H9 (cell line): ENCODE measurements at regions not wholly inside any gene's neighbourhood (a gene's known extent, or its start where the extent isn't known, plus 50 kb on each side); places are given as distances from the start of the nearest gene placed in this dataset.

Source experiments
- DNase-seq: peaks from one replicate; pipeline ENCODE4 v3.0.0-alpha.2; 2017
- H2AFZ ChIP-seq: one replicate; pipeline ENCODE4 v1.6.1; 2013; ENCODE audit warnings: mild to moderate bottlenecking, low read length, control low read depth, moderate library complexity
- H2AK5ac ChIP-seq: 2 replicates; pipeline ENCODE4 v1.6.1; 2013; ENCODE audit warnings: low read length, control low read depth, mixed read lengths; ENCODE audit not compliant: insufficient read length
- H2BK120ac ChIP-seq: one replicate; pipeline ENCODE4 v1.6.1; 2013; ENCODE audit warnings: low read depth, mild to moderate bottlenecking, low read length, control low read depth, inconsistent platforms; ENCODE audit not compliant: poor library complexity, severe bottlenecking
- H2BK12ac ChIP-seq: 2 replicates; pipeline ENCODE4 v1.6.1; 2013; ENCODE audit warnings: low read length, control low read depth, mixed read lengths, low read depth; ENCODE audit not compliant: insufficient read length
- H2BK15ac ChIP-seq: 2 replicates; pipeline ENCODE4 v1.6.1; 2013; ENCODE audit warnings: low read depth, low read length, control low read depth
- H2BK20ac ChIP-seq: one replicate; pipeline ENCODE4 v1.6.1; 2013; ENCODE audit warnings: low read depth, mild to moderate bottlenecking, low read length, control low read depth, inconsistent platforms; ENCODE audit not compliant: poor library complexity, severe bottlenecking
- H2BK5ac ChIP-seq: 2 replicates; pipeline ENCODE4 v1.6.1; 2013; ENCODE audit warnings: low read length, control low read depth, mixed read lengths; ENCODE audit not compliant: insufficient read length
- H3K14ac ChIP-seq: 2 replicates; pipeline ENCODE4 v1.6.1; 2013; ENCODE audit warnings: low read length, control low read depth; ENCODE audit not compliant: insufficient read depth
- H3K18ac ChIP-seq: 2 replicates; pipeline ENCODE4 v1.6.1; 2013; ENCODE audit warnings: low read depth, mild to moderate bottlenecking, mixed read lengths, low read length, control low read depth; ENCODE audit not compliant: insufficient read length
- H3K23ac ChIP-seq: 2 replicates; pipeline ENCODE4 v1.6.1; 2013; ENCODE audit warnings: low read length, control low read depth, mixed read lengths, low read depth; ENCODE audit not compliant: insufficient read length
- H3K23me2 ChIP-seq: 2 replicates; pipeline ENCODE4 v1.6.1; 2013; ENCODE audit warnings: low read depth, mild to moderate bottlenecking, mixed read lengths, low read length, control low read depth; ENCODE audit not compliant: insufficient read length, poor library complexity, severe bottlenecking
- H3K27ac ChIP-seq: 2 replicates; pipeline ENCODE4 v1.5.1; 2013; ENCODE audit warnings: low read length, control low read depth, mixed read lengths, low read depth; ENCODE audit not compliant: insufficient read length
- H3K27me3 ChIP-seq: 2 replicates; pipeline ENCODE4 v1.6.1; 2013; ENCODE audit warnings: low read length, control low read depth, inconsistent platforms; ENCODE audit not compliant: insufficient read depth
- H3K4ac ChIP-seq: 2 replicates; pipeline ENCODE4 v1.6.1; 2013; ENCODE audit warnings: low read depth, mild to moderate bottlenecking, control low read depth, inconsistent platforms, low read length, moderate library complexity
- H3K4me1 ChIP-seq: 2 replicates; pipeline ENCODE4 v1.6.1; 2013; ENCODE audit warnings: low read length, control low read depth, inconsistent platforms; ENCODE audit not compliant: insufficient read depth
- H3K4me2 ChIP-seq: 2 replicates; pipeline ENCODE4 v1.6.1; 2013; ENCODE audit warnings: low read length, control low read depth, mixed read lengths; ENCODE audit not compliant: insufficient read length, insufficient read depth
- H3K56ac ChIP-seq: 2 replicates; pipeline ENCODE4 v1.6.1; 2013; ENCODE audit warnings: low read depth, mild to moderate bottlenecking, mixed read lengths, low read length, control low read depth; ENCODE audit not compliant: insufficient read length
- H3K79me1 ChIP-seq: 2 replicates; pipeline ENCODE4 v1.6.1; 2013; ENCODE audit warnings: low read depth, mild to moderate bottlenecking, moderate library complexity, low read length, control low read depth, inconsistent platforms; ENCODE audit not compliant: insufficient read depth, poor library complexity, severe bottlenecking
- H3K79me2 ChIP-seq: 2 replicates; pipeline ENCODE4 v1.6.1; 2013; ENCODE audit warnings: low read length, control low read depth, inconsistent platforms; ENCODE audit not compliant: insufficient read depth
- H3K9ac ChIP-seq: 2 replicates; pipeline ENCODE4 v1.6.1; 2013; ENCODE audit warnings: low read length, control low read depth, mixed read lengths; ENCODE audit not compliant: insufficient read length; ENCODE audit errors: extremely low read depth
- H3K9me3 ChIP-seq: one replicate; pipeline ENCODE4 v1.6.1; 2013; ENCODE audit warnings: low read depth, low read length, inconsistent platforms; ENCODE audit not compliant: control insufficient read depth
- H3T11ph ChIP-seq: one replicate; pipeline ENCODE4 v1.6.1; 2013; ENCODE audit warnings: mild to moderate bottlenecking, low read length, control low read depth, inconsistent platforms
- H4K20me1 ChIP-seq: one replicate; pipeline ENCODE4 v1.6.1; 2013; ENCODE audit not compliant: control insufficient read depth, insufficient read length, insufficient read depth
- H4K5ac ChIP-seq: 2 replicates; pipeline ENCODE4 v1.6.1; 2013; ENCODE audit warnings: low read depth, mild to moderate bottlenecking, mixed read lengths, low read length, control low read depth; ENCODE audit not compliant: insufficient read length
- H4K8ac ChIP-seq: replicated peaks from 2 replicates; pipeline ENCODE4 v1.6.1; 2013; ENCODE audit warnings: low read length, control low read depth, mixed read lengths, low read depth; ENCODE audit not compliant: insufficient read length
- H4K91ac ChIP-seq: 2 replicates; pipeline ENCODE4 v1.6.1; 2013; ENCODE audit warnings: low read depth, mild to moderate bottlenecking, moderate library complexity, mixed read lengths, low read length, control low read depth; ENCODE audit not compliant: insufficient read length
- H3K27ac Mint-ChIP-seq, 3 experiments: 2 replicates in 2 of 3; 3 replicates in 1 of 3; pipeline ENCODE4 v1.8.0; 2020 to 2021; ENCODE audit warnings: mixed read lengths in 3 of 3, mild to moderate bottlenecking in 1 of 3, moderate library complexity in 1 of 3
- H3K27me3 Mint-ChIP-seq: 2 replicates; pipeline ENCODE4 v1.8.0; 2021; ENCODE audit warnings: low read depth, mild to moderate bottlenecking, moderate library complexity, mixed read lengths
- H3K36me3 Mint-ChIP-seq, 3 experiments: 2 replicates in 2 of 3; 3 replicates in 1 of 3; pipeline ENCODE4 v1.8.0; 2020 to 2021; ENCODE audit warnings: low read depth in 3 of 3, mixed read lengths in 3 of 3; ENCODE audit not compliant: insufficient read depth in 1 of 3
- H3K4me1 Mint-ChIP-seq, 2 experiments: 2 replicates each; pipeline ENCODE4 v1.8.0; 2020; ENCODE audit warnings: mixed read lengths in 2 of 2
- H3K4me3 Mint-ChIP-seq, 2 experiments: 2 replicates in 1 of 2; 3 replicates in 1 of 2; pipeline ENCODE4 v1.8.0; 2020 to 2021; ENCODE audit warnings: mild to moderate bottlenecking in 2 of 2, mixed read lengths in 2 of 2, moderate library complexity in 1 of 2
- H3K9me3 Mint-ChIP-seq, 2 experiments: 2 replicates in 1 of 2; 3 replicates in 1 of 2; pipeline ENCODE4 v1.8.0; 2020; ENCODE audit warnings: mild to moderate bottlenecking in 2 of 2, mixed read lengths in 2 of 2, moderate library complexity in 1 of 2
- CTCF ChIP-seq: fragments of 200-600 bp; sonication (generic); conservative IDR thresholded peaks from 3 replicates; pipeline ENCODE4 v1.8.0; 2021; ENCODE audit warnings: antibody characterized with exemption, mild to moderate bottlenecking
- WGBS: extraction: QIAGEN DNeasy Blood & Tissue Kit; methylation state at CpG from one replicate; pipeline ENCODE4 v1.1.7; 2013; ENCODE audit warnings: missing lambda C conversion rate, low lambda C conversion rate, mixed read lengths; ENCODE audit not compliant: insufficient read length; ENCODE audit errors: extremely low coverage; 5-methylcytosine and 5-hydroxymethylcytosine counted together

- Mint-ChIP-seq H3K9me3 (no peaks in the 10 kb centered on the region), H3K4me1 (peaks cover 7 to 8% of the 10 kb centered on the region in 2 experiments), H3K36me3 (no peaks in the 10 kb centered on the region), H3K27ac (no peak overlapping the region), H3K27me3 (peaks cover 4% of the 10 kb centered on the region), H3K4me3 (no peak overlapping the region)
- Histone ChIP-seq H2BK15ac (no peak overlapping the region), H3K27me3 (no peaks in the 10 kb centered on the region), H3K9ac (no peak overlapping the region), H3K4ac (no peak overlapping the region), H2BK5ac (no peak overlapping the region), H3K56ac (no peak overlapping the region), H2BK20ac (no peak overlapping the region), H4K8ac (no peak overlapping the region), H3K9me3 (no peaks in the 10 kb centered on the region), H3K23me2 (no peaks in the 10 kb centered on the region), H3T11ph (no peak overlapping the region), H2AFZ (no peak overlapping the region), H3K14ac (no peak overlapping the region), H4K5ac (no peak overlapping the region), H3K4me1 (no peaks in the 10 kb centered on the region), H3K79me1 (no peaks in the 10 kb centered on the region), H2BK120ac (no peak overlapping the region), H3K79me2 (no peaks in the 10 kb centered on the region), H2BK12ac (no peak overlapping the region), H4K91ac (no peak overlapping the region), H3K18ac (no peak overlapping the region), H3K23ac (no peak overlapping the region), H3K27ac (no peak overlapping the region), H3K4me2 (no peak overlapping the region), H4K20me1 (no peaks in the 10 kb centered on the region), H2AK5ac (no peak overlapping the region)
- no peak for TF ChIP-seq CTCF
- WGBS = no CpG with 5 or more reads among the region's 2 CpGs
- DNase-seq = peak; percentile 42
These were observed 345.7 kb upstream of the SPRED2 start for GRCh38 chr2:65778137-65778536.
